GM18505 (cell line): ENCODE measurements at regions not wholly inside any gene's neighbourhood (a gene's known extent, or its start where the extent isn't known, plus 50 kb on each side); places are given as distances from the start of the nearest gene placed in this dataset.

Experiments
- ATAC-seq: cut with Tn5 transposase; IDR thresholded peaks from one replicate; pipeline ENCODE4 v1.9.1; 2021; ENCODE audit not compliant: unreplicated experiment
- POLR2A ChIP-seq: IDR thresholded peaks from 4 replicates; pipeline ENCODE4 v1.6.1; 2011; ENCODE audit warnings: borderline replicate concordance; ENCODE audit not compliant: insufficient read depth, insufficient read length; ENCODE audit errors: extremely low read depth

DNA sequence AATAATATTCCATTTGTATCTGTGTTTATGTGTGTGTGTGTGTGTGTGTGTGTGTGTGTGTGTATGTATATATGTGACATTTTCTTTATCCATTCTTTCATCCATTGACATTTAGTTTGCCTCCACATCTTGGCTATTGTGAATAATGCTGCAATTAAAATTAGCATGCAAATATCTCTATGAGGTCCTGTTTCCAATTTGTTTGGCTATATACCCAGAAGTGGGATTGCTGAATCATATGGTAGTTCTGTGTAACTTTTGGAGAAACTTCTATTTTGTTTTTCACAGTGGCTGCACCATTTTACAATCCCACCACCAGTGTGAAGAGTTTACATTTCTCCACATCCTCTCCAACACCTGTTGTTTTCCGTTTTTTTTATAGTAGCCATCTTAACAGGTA is 53.1 kb downstream of the CH25H start:
- no peak for TF ChIP-seq POLR2A
- ATAC-seq = no peak

DNA sequence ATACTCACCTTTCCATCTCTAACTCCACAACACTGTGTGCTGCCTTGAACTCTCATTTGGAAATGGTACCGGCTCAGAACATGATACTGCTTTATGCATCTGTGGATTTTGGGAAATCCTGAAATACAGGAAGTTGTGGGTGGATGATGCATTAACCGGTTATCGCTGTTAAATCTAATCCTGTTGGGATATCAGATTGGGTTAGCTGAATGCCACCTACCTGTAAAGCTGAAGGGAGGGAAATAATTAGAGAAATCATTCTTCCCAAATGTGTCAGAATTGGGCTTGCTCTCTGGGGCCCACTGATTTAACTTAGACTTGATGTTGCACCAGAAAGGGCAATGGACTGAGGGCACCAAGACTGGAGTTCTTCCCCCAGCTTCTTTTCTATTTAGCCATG is 54.0 kb downstream of the CH25H start:
- no peak for ATAC-seq
- no peak for TF ChIP-seq POLR2A

DNA sequence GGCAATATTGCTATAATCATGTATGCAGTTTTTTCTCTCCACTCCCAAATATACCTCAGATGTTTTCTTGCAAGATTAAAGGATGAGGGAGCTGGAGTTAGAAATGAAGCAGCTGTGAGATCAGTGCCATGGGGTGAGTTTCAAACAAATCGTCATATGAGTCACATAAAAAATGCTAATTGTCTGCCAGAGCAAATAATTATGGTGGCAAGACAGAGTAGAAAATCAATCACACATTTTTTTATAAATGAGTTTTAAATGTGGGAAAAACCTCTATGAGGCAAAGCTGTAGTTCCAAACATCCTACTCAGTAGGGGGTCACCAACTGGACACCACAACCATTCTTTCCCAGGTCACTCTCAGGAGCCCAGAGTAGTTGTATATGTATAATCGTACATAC is 55.3 kb downstream of the CH25H start:
- ATAC-seq = no peak
- TF ChIP-seq POLR2A = no peak

DNA sequence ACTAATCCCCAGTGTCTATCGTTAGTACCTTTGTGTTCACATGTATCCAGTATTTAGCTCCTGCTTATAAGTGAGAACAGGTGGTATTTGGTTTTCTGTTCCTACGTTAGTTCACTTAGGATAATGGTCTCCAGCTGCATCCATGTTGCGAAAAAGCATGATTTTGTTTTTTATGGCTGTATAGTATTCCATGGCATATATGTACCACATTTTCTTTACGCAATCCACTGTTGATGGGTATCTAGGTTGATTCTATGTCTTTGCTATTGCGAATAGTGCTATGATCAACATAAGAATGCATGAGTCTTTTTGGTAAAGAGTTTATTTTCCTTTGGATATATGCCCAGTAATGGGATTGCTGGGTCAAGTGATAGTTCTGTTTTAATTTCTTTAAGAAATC is 59.1 kb downstream of the CH25H start:
- no peak for TF ChIP-seq POLR2A

DNA sequence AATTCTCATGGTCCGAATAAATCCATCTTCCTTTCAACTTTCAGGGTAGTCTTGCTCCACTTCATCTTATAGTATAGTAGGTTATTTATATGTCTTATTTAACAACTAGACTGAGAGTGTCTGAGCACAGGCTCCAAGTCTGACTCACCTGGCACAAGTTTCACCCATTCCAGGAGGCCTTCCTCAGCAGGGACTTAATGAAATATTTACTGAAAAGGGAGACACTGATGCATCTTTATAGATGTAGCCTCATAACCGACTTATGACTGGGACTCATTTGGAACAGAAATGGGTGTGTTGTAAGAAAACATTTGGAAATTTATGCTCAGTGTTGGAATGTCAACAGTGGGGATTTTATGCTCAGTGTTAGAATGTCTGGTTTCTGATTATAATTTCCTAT is 59.9 kb downstream of the CH25H start:
- no peak for ATAC-seq
- TF ChIP-seq POLR2A = no peak

More for the DNA sequence above, 59.1 kb downstream of the CH25H start:
- no peak for ATAC-seq

DNA sequence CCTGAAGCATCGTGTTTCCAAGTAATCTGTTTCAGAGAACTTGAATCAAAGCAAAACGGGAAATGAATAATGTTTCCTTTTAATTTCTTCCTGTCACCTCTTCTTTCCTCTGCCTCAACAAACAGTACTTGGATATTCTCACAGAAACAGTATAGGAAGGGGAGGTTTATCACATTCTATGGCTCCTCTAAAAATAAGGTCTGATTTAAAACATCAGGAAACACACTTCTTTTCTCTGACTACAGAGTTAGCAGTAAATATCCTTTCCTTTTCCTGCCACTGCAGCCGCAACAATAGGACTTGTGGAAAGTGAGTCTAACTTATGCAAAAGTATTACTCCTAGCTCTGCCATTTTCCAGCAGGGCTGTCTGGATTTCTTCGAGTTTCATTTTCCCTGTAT is 62.3 kb downstream of the CH25H start:
- ATAC-seq = no peak
- no peak for TF ChIP-seq POLR2A

DNA sequence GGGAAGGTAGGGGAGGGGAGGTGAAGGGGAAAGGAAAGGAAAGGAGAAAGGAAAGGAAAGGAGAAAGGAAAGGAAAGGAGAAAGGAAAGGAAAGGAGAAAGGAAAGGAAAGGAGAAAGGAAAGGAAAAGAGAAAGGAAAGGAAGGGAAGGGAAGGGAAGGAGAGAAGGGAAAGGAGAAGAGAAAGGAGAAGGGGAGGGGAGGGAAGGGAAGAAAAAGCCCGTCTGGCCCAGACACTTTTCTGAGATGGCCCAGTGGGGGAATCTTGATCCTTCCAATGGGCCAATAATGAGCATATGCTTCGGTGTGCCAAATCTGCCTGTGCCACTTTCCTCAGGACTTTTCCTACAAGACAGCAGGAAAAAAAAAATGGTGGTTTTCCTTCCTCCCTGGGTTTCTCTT is 64.5 kb downstream of the CH25H start:
- no peak for ATAC-seq
- TF ChIP-seq POLR2A = no peak

DNA sequence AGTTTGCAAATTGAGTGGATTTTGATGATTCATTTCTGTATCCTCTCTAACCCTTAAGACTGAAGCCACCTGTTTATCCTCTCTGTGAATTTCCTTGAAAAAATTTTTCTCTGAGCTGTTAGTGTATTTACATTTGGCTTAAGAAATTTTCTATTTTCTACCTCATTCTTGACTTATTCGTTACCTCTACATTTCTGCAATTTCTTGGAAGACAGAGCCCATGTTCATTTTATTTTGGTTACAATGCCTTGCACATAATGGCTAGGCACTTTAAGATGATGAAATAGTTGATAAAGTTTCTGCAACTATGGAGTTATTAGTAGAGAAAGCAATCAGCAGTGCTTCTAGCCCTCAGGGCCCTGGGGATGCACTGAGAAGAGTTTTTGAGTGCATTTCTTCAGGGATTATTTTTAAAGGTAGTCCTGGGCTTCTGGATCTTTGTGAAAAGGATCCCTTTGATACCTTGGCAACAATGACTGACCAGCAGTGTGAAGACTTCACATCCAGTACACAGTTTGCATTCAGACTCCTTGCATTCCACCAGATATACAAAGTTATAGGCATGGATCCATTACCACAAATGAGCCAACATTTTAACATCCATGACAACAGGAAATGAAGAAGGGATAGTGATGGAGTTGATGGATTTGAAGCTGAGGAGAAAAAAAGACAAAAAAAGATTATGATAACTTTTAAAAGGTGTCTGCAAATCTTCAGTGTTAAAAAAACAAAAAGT is 68.2 kb downstream of the CH25H start:
- no peak for TF ChIP-seq POLR2A
- no peak for ATAC-seq

DNA sequence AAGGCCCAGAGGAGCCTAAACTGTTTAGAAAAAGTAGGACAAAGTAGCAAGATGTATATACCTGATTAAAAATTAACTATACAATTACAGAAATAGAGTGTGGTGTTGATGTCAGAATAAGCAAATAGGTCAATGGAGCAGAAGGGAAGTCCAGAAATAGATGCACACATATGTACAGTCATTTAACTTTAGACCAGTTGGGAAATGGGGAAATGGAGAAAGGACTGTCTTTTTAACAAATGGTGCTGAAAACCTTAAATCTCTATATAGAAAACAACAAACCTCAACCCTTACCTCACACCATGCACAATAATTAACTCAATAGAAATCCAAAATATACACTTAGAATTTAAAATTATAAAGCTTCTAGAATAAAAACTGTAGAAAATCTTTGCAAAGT is 72.2 kb downstream of the CH25H start:
- no peak for TF ChIP-seq POLR2A
- peak; percentile 56 for ATAC-seq

DNA sequence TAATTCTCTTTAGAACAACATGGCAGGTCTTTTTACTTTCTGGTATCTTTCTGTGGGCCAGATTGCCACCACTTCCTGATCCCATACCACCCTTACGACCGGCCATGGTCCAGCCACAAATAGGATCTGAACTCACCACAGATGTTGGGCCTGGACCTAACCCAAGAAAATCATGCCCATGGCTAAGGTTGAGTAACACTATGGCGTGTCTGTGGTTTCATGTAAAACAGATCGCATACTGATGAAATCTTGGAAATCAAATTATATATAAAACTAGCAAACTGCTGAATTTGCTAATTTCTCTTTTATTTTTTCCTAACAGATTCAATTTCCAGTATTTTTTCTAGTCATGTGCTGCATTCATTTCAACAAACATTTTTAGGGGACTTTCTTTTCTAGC is 77.2 kb downstream of the CH25H start:
- ATAC-seq = no peak
- no peak for TF ChIP-seq POLR2A

DNA sequence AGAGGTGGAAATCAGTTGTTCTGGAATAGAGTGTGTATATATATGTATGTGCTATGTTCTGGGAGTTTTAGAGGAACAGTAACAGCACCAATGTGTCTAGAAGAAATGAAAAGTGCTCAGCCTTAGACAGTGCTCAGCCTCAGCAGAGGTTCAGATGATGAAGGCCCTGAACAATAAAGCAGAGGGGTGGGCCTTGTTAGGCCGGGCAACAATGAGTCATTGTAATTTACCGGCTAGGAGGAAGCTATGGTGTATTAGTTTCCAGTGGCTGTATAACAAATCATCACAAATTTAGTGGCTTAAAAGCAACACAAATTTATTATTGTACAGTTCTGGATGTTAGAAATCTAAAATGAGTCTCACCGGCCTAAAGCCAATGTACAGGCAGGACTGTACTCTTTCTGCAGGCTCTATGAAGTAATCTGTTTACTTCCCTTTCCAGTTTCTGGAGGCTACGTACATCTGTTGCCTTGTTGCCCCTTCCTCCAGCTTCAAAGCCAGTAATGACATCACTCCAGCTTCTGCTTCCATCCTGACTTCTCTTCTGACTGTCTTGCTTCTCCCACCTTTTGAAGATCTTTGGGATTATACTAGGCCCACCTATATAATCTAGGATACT is 84.6 kb downstream of the CH25H start:
- ATAC-seq = no peak

DNA sequence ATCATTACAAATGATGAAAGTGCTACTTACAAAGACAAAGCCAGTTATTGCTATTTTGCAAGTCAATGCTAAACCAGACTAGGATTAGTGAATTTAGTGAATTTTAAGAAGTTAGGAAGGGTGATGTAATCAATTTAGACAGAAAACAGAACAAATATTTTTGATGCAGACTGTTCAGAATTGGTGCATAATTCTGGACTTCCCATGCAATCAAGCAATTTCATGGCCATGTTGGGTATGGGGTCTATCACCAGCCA is 85.4 kb downstream of the CH25H start:
- TF ChIP-seq POLR2A = no peak
- ATAC-seq = no peak

More for the DNA sequence above, 84.6 kb downstream of the CH25H start:
- TF ChIP-seq POLR2A = no peak

DNA sequence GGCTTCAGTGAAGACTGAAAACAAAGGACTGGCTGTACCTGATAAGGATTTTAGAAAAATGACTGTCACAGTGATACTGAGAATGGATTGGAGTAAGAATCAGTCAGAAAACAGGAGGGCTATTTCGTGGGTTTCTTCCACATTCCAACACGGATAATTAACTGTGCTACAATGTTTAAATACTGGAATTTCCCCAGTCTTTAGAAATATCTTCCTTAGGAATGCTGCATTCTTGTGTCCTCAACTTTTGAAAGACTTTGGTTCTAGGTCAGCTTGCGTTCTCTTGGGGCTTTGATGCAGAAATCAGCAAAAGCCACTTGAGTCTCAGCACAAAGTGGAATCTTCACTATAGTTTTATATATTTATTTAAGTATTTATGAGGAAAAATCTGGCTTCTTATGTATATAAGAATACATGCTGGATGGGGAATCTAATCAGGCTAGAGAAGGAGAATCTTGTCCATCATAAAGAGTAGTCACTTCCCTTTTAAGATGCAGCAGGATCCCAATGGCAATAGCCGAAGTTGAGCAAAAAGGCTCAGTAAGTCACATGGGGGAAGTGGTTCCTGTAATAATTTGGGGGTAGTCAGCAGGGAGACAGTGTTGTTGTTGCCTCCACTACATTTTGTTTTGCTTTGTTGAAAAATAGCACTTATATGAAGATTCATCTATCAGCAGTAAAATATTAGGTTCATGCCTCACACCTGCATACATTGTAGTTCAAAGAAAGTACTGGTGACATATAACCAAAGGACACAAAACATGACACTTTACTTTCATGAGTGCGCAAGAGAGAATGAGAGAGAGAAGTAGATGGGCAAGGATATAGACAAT is 86.0 kb downstream of the CH25H start:
- TF ChIP-seq POLR2A = no peak
- ATAC-seq = no peak

DNA sequence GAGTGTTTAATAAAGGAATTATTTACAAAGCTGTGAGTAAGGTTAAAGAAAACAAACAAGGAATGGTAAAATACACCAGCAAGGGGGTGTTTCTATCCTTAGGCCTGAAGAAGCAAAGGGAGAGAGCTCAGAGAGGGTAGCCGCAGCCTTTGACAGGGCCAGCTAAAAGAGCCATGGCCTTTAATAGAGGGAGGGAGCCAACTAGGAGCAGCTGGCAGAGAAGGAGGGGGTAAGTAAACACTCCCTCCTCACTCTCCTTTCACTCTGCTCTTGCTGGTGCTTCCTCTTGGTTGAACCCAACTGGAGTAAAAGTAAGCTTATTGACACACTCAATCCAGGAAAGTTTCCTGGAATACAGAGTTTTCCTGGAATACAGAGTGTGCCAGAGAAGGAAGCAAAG is 87.5 kb downstream of the CH25H start:
- no peak for ATAC-seq
- no peak for TF ChIP-seq POLR2A
